ENCODE measurements at regions not wholly inside any gene's neighbourhood (a gene's known extent, or its start where the extent isn't known, plus 50 kb on each side); places are given as distances from the start of the nearest gene placed in this dataset.

DNA sequence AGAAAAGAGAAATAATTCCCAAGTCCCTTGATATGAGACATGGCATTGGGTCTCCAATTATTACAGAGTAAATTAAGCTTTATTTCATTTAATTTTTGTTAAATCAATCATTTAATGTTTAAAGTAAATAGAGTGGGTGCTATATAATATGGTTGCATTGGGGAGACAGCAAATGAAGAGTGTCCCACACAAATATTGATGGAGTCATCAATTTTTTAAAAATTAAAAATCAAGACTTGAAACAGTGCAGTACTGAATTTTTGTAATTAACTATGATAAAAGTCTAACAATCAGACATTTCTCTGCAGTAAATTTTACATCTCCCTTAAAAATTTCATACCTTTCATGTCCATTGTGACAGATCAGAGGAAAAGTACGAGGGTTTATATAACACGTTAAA, 193.9 kb upstream of the ID4 start:
- no peak for TF ChIP-seq RCOR1 (IDR thresholded peaks at IDR 0.05; ENCODE audit: insufficient replicate concordance, low read length)
- TF ChIP-seq, protein P1, sequence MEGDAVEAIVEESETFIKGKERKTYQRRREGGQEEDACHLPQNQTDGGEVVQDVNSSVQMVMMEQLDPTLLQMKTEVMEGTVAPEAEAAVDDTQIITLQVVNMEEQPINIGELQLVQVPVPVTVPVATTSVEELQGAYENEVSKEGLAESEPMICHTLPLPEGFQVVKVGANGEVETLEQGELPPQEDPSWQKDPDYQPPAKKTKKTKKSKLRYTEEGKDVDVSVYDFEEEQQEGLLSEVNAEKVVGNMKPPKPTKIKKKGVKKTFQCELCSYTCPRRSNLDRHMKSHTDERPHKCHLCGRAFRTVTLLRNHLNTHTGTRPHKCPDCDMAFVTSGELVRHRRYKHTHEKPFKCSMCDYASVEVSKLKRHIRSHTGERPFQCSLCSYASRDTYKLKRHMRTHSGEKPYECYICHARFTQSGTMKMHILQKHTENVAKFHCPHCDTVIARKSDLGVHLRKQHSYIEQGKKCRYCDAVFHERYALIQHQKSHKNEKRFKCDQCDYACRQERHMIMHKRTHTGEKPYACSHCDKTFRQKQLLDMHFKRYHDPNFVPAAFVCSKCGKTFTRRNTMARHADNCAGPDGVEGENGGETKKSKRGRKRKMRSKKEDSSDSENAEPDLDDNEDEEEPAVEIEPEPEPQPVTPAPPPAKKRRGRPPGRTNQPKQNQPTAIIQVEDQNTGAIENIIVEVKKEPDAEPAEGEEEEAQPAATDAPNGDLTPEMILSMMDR (conservative IDR thresholded peaks at IDR 0.05; ENCODE audit: low read depth, low read length) = no peak
- TF ChIP-seq RFX5 (IDR thresholded peaks at IDR 0.05; ENCODE audit: low read depth, low read length) = no peak
- no peak for TF ChIP-seq POLR2A (IDR thresholded peaks at IDR 0.05; ENCODE audit: low read depth, low read length)
- no peak for TF ChIP-seq CEBPB (IDR thresholded peaks at IDR 0.05; ENCODE audit: low read depth, low read length)
- TF ChIP-seq MAFK (IDR thresholded peaks at IDR 0.05; ENCODE audit: low read depth, low read length) = peak; percentile 32; the same call in 1 of the 2 replicates
- no peak for TF ChIP-seq NFE2L2 (IDR thresholded peaks at IDR 0.05; ENCODE audit: low read depth, low read length)
- no peak for TF ChIP-seq RAD21 (IDR thresholded peaks at IDR 0.05; ENCODE audit: low read length)
- no peak for TF ChIP-seq USF2 (IDR thresholded peaks at IDR 0.05; ENCODE audit: low read depth, low read length)
- no peak for TF ChIP-seq MAZ (IDR thresholded peaks at IDR 0.05; ENCODE audit: borderline replicate concordance, low read depth, low read length)
- no peak for TF ChIP-seq CHD1 (IDR thresholded peaks at IDR 0.05; ENCODE audit: low read depth, low read length)

Measured in IMR-90 (cell line).